SK-N-MC (cell line): ENCODE measurements at regions not wholly inside any gene's neighbourhood (a gene's known extent, or its start where the extent isn't known, plus 50 kb on each side); places are given as distances from the start of the nearest gene placed in this dataset.

ENCODE experiments used
- EZH2 ChIP-seq: fragments of 200-600 bp; sonication (generic); IDR thresholded peaks from one replicate; pipeline ENCODE4 v1.6.1; 2017; ENCODE audit warnings: antibody characterized with exemption
- FOXP2 ChIP-seq: optimal IDR thresholded peaks from 2 replicates; pipeline ENCODE3; 2011; ENCODE audit warnings: mild to moderate bottlenecking, moderate library complexity; ENCODE audit not compliant: insufficient read depth; ENCODE audit errors: extremely low read length, control extremely low read depth
- POLR2AphosphoS5 ChIP-seq: IDR thresholded peaks from 2 replicates; pipeline ENCODE4 v1.6.1; 2012; ENCODE audit warnings: mild to moderate bottlenecking, low read depth, low read length, borderline replicate concordance

GRCh38 chr21:35457097-35457804 is 408.1 kb upstream of the RUNX1 start:
- TF ChIP-seq EZH2, result no peak
- no peak for TF ChIP-seq POLR2AphosphoS5
- no peak for TF ChIP-seq FOXP2
